Keratinocyte (primary cell): ENCODE measurements at regions not wholly inside any gene's neighbourhood (a gene's known extent, or its start where the extent isn't known, plus 50 kb on each side); places are given as distances from the start of the nearest gene placed in this dataset.

Experiments used
- CTCF ChIP-seq, 3 experiments: IDR thresholded peaks in 1 of 3; conservative IDR thresholded peaks in 1 of 3; optimal IDR thresholded peaks in 1 of 3; 2 replicates in 2 of 3; 3 replicates in 1 of 3; pipeline versions ENCODE3 to v1.5.1; 2011; ENCODE audit warnings: low read length in 3 of 3, mild to moderate bottlenecking in 3 of 3, moderate library complexity in 2 of 3, control low read depth in 1 of 3, inconsistent platforms in 1 of 3; ENCODE audit not compliant: insufficient read depth in 2 of 3; ENCODE audit errors: extremely low read depth in 1 of 3
- EZH2 ChIP-seq: IDR thresholded peaks from one replicate; pipeline ENCODE4 v1.6.1; 2012; ENCODE audit warnings: inconsistent platforms, mild to moderate bottlenecking, low read length, moderate library complexity

DNA sequence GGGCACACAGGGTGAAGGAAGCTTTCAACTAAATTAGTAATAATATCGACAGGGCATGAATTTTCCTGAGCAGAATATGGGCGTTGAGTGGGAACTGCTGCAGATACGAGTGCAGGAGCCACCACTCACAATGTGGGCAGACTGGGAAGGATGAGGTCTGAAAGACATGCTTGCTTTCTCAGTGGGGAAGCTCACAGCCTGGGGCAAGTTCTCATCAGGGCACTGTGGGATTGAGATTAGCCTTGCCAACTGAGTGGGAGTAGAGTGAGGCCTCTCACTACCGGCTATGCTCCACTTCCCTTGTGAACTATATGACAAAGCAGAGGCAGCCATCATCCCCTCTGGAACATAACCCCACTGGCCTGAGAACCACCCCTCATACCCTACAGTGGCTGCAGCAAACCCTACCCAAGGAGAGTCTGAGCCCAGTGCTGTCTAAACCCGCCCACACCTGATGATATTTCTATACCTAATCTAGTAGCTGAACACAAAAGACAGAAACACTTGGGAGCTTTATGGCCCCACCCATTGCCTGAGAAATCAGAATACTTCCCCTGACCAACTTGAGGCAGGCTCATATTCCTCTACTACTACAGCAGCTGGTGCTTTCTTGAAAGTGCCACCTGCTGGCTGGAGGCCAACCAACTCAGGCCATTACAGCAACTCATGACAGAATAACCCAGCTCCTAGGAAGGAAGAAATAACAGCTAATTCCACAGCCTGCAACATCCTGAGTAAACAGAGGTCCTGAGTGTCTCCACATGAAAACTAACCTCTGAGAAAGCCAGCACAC is 173.7 kb upstream of the SPEF2 start:
- no peak for TF ChIP-seq EZH2
- no peak for TF ChIP-seq CTCF (optimal IDR thresholded peaks at IDR 0.05 in 1 of 3, IDR thresholded peaks at IDR 0.05 in 1 of 3, conservative IDR thresholded peaks at IDR 0.05 in 1 of 3; ENCODE audit: extremely low read depth in 1 of 3, insufficient read depth in 2 of 3, low read length in 3 of 3)
